ENCODE measurements at regions not wholly inside any gene's neighbourhood (a gene's known extent, or its start where the extent isn't known, plus 50 kb on each side); places are given as distances from the start of the nearest gene placed in this dataset.

DNA sequence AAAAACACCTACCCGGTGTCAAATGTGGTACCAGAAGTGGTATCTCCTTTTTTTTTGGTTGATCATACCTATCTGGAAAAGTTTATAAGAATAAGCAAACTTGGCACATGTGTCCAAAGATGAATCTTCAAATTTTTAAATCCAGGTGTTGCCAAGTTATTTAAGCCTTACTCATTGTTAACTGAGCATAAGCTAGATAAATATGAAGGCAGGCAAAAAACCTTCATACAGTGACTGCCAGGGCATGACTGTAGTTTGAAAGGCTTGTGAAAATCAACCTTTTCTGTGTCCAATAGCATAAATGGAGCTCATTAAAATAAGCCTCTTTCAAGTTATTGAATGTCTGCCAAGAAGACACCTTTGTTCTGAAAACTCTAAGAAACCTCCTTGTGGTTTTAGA is 699.2 kb downstream of the DOK5 start:
- Histone ChIP-seq H3K9me3 (ENCODE audit: control insufficient read depth in 2 of 2, insufficient read depth in 1 of 2, low read depth in 1 of 2, low read length in 1 of 2) (no peaks in the 10 kb centered on the region), H3K4me3 (ENCODE audit: low read depth in 1 of 2, low read length in 2 of 2) (no peak overlapping the region), H3K4me1 (ENCODE audit: control insufficient read depth in 2 of 2, insufficient read depth in 2 of 2, low read length in 1 of 2) (no peaks in the 10 kb centered on the region), H3K27me3 (ENCODE audit: control insufficient read depth in 1 of 2, insufficient read depth in 2 of 2, low read length in 2 of 2) (no peaks in the 10 kb centered on the region), H3K36me3 (ENCODE audit: control insufficient read depth in 2 of 2, insufficient read depth in 2 of 2, low read length in 1 of 2) (no peaks in the 10 kb centered on the region), H3K27ac (ENCODE audit: low read depth in 2 of 2, low read length in 1 of 2) (no peak overlapping the region)
- 44 to 59% methylated on average over 1 of the region's 1 CpG for WGBS, 2 donors

- no peak overlapping the region for H3K4me3 ChIP-seq (ENCODE audit: low read depth in 1 of 2, low read length in 2 of 2)
- H3K27me3 ChIP-seq (ENCODE audit: control insufficient read depth in 1 of 2, insufficient read depth in 2 of 2, low read length in 2 of 2), result no peaks in the 10 kb centered on the region
- no peaks in the 10 kb centered on the region for H3K4me1 ChIP-seq (ENCODE audit: control insufficient read depth in 2 of 2, insufficient read depth in 2 of 2, low read length in 1 of 2)
- WGBS, 2 donors, result 47 to 48% methylated on average over 2 of the region's 2 CpGs
- H3K36me3 ChIP-seq (ENCODE audit: control insufficient read depth in 2 of 2, insufficient read depth in 2 of 2, low read length in 1 of 2), result no peaks in the 10 kb centered on the region
- H3K9me3 ChIP-seq (ENCODE audit: control insufficient read depth in 2 of 2, insufficient read depth in 1 of 2, low read depth in 1 of 2, low read length in 1 of 2), result no peaks in the 10 kb centered on the region
- no peak overlapping the region for H3K27ac ChIP-seq (ENCODE audit: low read depth in 2 of 2, low read length in 1 of 2)
Measured at GRCh38 chr20:55174172-55174571, 698.8 kb downstream of the DOK5 start.

DNA sequence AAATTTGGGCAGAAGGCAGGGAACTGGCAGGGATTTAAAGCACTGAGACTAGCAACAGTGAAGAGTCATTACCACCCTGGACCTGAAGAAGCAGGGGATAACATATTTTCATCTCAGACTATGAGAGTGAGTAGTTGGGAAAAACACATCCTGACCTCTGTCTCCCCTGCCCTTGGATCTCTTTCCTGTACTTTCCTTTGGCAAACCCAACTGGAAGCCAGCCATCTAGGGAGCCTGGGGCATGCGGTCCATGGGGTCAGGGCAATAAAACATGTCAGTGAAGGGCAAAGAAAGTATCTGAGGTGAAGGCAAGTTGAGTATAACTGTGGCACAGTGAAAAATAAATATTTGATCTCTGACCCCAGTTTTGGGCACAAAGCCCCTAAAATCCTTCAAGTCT is 698.2 kb downstream of the DOK5 start:
- no peaks in the 10 kb centered on the region for H3K9me3 ChIP-seq (ENCODE audit: control insufficient read depth in 2 of 2, insufficient read depth in 1 of 2, low read depth in 1 of 2, low read length in 1 of 2)
- H3K4me3 ChIP-seq (ENCODE audit: low read depth in 1 of 2, low read length in 2 of 2), result no peak overlapping the region
- H3K27me3 ChIP-seq (ENCODE audit: control insufficient read depth in 1 of 2, insufficient read depth in 2 of 2, low read length in 2 of 2), result no peaks in the 10 kb centered on the region
- no peaks in the 10 kb centered on the region for H3K36me3 ChIP-seq (ENCODE audit: control insufficient read depth in 2 of 2, insufficient read depth in 2 of 2, low read length in 1 of 2)
- no peaks in the 10 kb centered on the region for H3K4me1 ChIP-seq (ENCODE audit: control insufficient read depth in 2 of 2, insufficient read depth in 2 of 2, low read length in 1 of 2)
- H3K27ac ChIP-seq (ENCODE audit: low read depth in 2 of 2, low read length in 1 of 2), result no peak overlapping the region
- WGBS, 2 donors, result 42 to 64% methylated on average over 1 of the region's 1 CpG

DNA sequence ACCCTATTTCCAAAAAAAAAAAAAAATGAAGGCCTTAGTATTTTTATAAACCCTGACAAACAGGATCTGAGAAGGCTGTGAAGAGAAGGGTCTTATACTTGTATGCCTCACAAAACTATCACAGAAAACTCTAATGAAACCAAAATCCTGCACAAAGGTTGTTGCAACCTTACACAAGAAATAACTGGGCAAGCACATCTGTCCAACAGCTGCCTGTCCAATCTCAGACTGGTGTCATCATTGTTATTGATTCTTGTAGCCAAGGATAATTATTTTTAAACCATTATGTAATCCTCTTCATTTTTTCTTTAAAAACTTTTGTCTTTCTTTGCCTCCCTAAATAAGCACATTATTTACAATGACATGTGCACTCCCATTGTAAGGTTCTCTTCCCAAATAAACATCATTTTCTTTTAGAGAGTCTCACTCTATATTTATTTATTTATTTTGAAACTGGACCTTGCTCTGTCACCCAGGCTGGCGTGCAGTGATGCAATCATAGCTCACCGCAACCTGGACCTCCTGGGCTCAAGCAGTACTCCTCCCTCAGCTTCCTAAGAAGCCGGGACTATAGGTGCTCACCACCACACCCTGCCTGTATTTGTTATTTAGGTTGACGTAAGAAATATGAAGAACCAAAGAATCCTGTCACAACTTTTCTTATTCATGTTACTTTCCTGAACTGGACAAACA is 697.1 kb downstream of the DOK5 start:
- Histone ChIP-seq H3K27me3 (ENCODE audit: control insufficient read depth in 1 of 2, insufficient read depth in 2 of 2, low read length in 2 of 2) (no peaks in the 10 kb centered on the region), H3K4me3 (ENCODE audit: low read depth in 1 of 2, low read length in 2 of 2) (no peak overlapping the region), H3K27ac (ENCODE audit: low read depth in 2 of 2, low read length in 1 of 2) (no peak overlapping the region), H3K36me3 (ENCODE audit: control insufficient read depth in 2 of 2, insufficient read depth in 2 of 2, low read length in 1 of 2) (no peaks in the 10 kb centered on the region), H3K4me1 (ENCODE audit: control insufficient read depth in 2 of 2, insufficient read depth in 2 of 2, low read length in 1 of 2) (no peaks in the 10 kb centered on the region), H3K9me3 (ENCODE audit: control insufficient read depth in 2 of 2, insufficient read depth in 1 of 2, low read depth in 1 of 2, low read length in 1 of 2) (no peaks in the 10 kb centered on the region)
- WGBS, 2 donors, result 77 to 84% methylated on average over 4 of the region's 4 CpGs

GRCh38 chr20:55166063-55166462 is 690.7 kb downstream of the DOK5 start:
- Histone ChIP-seq H3K27me3 (ENCODE audit: control insufficient read depth in 1 of 2, insufficient read depth in 2 of 2, low read length in 2 of 2) (no peaks in the 10 kb centered on the region), H3K4me1 (ENCODE audit: control insufficient read depth in 2 of 2, insufficient read depth in 2 of 2, low read length in 1 of 2) (no peaks in the 10 kb centered on the region)
- WGBS, 2 donors, result 56 to 67% methylated on average over 2 of the region's 2 CpGs

GRCh38 chr20:55160996-55161395 is 685.6 kb downstream of the DOK5 start:
- WGBS, 2 donors, result 56 to 63% methylated on average over 1 of the region's 1 CpG
- no peaks in the 10 kb centered on the region for H3K27me3 ChIP-seq (ENCODE audit: control insufficient read depth in 1 of 2, insufficient read depth in 2 of 2, low read length in 2 of 2)
- H3K9me3 ChIP-seq (ENCODE audit: control insufficient read depth in 2 of 2, insufficient read depth in 1 of 2, low read depth in 1 of 2, low read length in 1 of 2), result no peaks in the 10 kb centered on the region
- H3K27ac ChIP-seq (ENCODE audit: low read depth in 2 of 2, low read length in 1 of 2), result no peak overlapping the region
- no peaks in the 10 kb centered on the region for H3K4me1 ChIP-seq (ENCODE audit: control insufficient read depth in 2 of 2, insufficient read depth in 2 of 2, low read length in 1 of 2)
- no peaks in the 10 kb centered on the region for H3K36me3 ChIP-seq (ENCODE audit: control insufficient read depth in 2 of 2, insufficient read depth in 2 of 2, low read length in 1 of 2)
- no peak overlapping the region for H3K4me3 ChIP-seq (ENCODE audit: low read depth in 1 of 2, low read length in 2 of 2)

More at GRCh38 chr20:55166063-55166462, 690.7 kb downstream of the DOK5 start:
- Histone ChIP-seq H3K27ac (ENCODE audit: low read depth in 2 of 2, low read length in 1 of 2) (no peak overlapping the region), H3K36me3 (ENCODE audit: control insufficient read depth in 2 of 2, insufficient read depth in 2 of 2, low read length in 1 of 2) (no peaks in the 10 kb centered on the region), H3K4me3 (ENCODE audit: low read depth in 1 of 2, low read length in 2 of 2) (no peak overlapping the region), H3K9me3 (ENCODE audit: control insufficient read depth in 2 of 2, insufficient read depth in 1 of 2, low read depth in 1 of 2, low read length in 1 of 2) (no peaks in the 10 kb centered on the region)

GRCh38 chr20:55160037-55160436 is 684.6 kb downstream of the DOK5 start:
- whole genome bisulfite sequencing, 2 donors, result 63 to 66% methylated on average over 3 of the region's 3 CpGs
- Histone ChIP-seq H3K4me3 (ENCODE audit: low read depth in 1 of 2, low read length in 2 of 2) (no peak overlapping the region), H3K27me3 (ENCODE audit: control insufficient read depth in 1 of 2, insufficient read depth in 2 of 2, low read length in 2 of 2) (no peaks in the 10 kb centered on the region)

DNA sequence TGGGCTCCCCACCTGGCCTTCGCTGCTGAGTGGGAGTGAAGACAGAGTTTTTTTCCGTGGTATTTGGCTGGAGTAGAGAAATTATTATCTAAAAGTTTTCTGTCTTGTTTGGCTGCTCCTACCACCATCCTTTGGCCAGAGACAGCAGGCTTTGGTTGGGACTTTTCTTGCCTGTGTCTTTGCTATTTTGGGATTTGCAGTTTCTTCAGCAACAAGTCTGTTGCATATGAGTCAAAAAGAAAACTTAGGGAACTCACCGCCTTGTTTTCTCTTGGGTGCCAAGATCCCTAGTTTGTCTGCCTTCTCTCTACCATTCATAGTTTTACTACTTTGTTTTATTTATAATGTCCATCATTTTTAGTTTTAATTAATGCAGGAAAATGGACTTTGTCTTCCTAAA is 683.8 kb downstream of the DOK5 start:
- Histone ChIP-seq H3K36me3 (ENCODE audit: control insufficient read depth in 2 of 2, insufficient read depth in 2 of 2, low read length in 1 of 2) (no peaks in the 10 kb centered on the region), H3K4me3 (ENCODE audit: low read depth in 1 of 2, low read length in 2 of 2) (no peak overlapping the region), H3K9me3 (ENCODE audit: control insufficient read depth in 2 of 2, insufficient read depth in 1 of 2, low read depth in 1 of 2, low read length in 1 of 2) (no peaks in the 10 kb centered on the region), H3K4me1 (ENCODE audit: control insufficient read depth in 2 of 2, insufficient read depth in 2 of 2, low read length in 1 of 2) (no peaks in the 10 kb centered on the region), H3K27ac (ENCODE audit: low read depth in 2 of 2, low read length in 1 of 2) (no peak overlapping the region), H3K27me3 (ENCODE audit: control insufficient read depth in 1 of 2, insufficient read depth in 2 of 2, low read length in 2 of 2) (no peaks in the 10 kb centered on the region)
- 81 to 90% methylated on average over 3 of the region's 3 CpGs for WGBS, 2 donors

More at GRCh38 chr20:55160037-55160436, 684.6 kb downstream of the DOK5 start:
- Histone ChIP-seq H3K36me3 (ENCODE audit: control insufficient read depth in 2 of 2, insufficient read depth in 2 of 2, low read length in 1 of 2) (no peaks in the 10 kb centered on the region), H3K27ac (ENCODE audit: low read depth in 2 of 2, low read length in 1 of 2) (no peak overlapping the region), H3K4me1 (ENCODE audit: control insufficient read depth in 2 of 2, insufficient read depth in 2 of 2, low read length in 1 of 2) (no peaks in the 10 kb centered on the region), H3K9me3 (ENCODE audit: control insufficient read depth in 2 of 2, insufficient read depth in 1 of 2, low read depth in 1 of 2, low read length in 1 of 2) (no peaks in the 10 kb centered on the region)

GRCh38 chr20:55158446-55158845 is 683.1 kb downstream of the DOK5 start:
- no peak overlapping the region for H3K4me3 ChIP-seq (ENCODE audit: low read depth in 1 of 2, low read length in 2 of 2)
- no peaks in the 10 kb centered on the region for H3K27me3 ChIP-seq (ENCODE audit: control insufficient read depth in 1 of 2, insufficient read depth in 2 of 2, low read length in 2 of 2)
- WGBS, 2 donors, result 75 to 79% methylated on average over 2 of the region's 2 CpGs
- H3K27ac ChIP-seq (ENCODE audit: low read depth in 2 of 2, low read length in 1 of 2), result no peak overlapping the region
- H3K4me1 ChIP-seq (ENCODE audit: control insufficient read depth in 2 of 2, insufficient read depth in 2 of 2, low read length in 1 of 2), result no peaks in the 10 kb centered on the region
- no peaks in the 10 kb centered on the region for H3K36me3 ChIP-seq (ENCODE audit: control insufficient read depth in 2 of 2, insufficient read depth in 2 of 2, low read length in 1 of 2)
- no peaks in the 10 kb centered on the region for H3K9me3 ChIP-seq (ENCODE audit: control insufficient read depth in 2 of 2, insufficient read depth in 1 of 2, low read depth in 1 of 2, low read length in 1 of 2)

DNA sequence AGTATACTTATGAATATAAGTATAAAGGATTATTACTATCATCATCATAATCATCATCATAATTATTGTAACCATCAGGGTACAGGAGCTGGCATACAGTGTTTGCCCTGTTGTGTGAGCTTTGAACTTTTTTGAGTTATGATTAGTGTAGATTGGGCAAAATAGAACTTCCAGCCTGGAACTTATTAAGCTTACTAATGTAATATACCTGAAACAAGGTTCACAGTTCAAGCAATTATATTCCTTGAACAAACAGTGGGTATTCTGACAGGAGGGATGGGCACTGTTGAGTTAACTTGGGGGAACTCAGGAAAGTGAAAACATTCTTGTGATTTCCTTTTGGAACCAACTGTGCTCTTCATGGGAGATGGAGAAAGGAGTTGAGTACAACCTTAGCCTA is 680.0 kb downstream of the DOK5 start:
- Histone ChIP-seq H3K36me3 (ENCODE audit: control insufficient read depth in 2 of 2, insufficient read depth in 2 of 2, low read length in 1 of 2) (no peaks in the 10 kb centered on the region), H3K4me3 (ENCODE audit: low read depth in 1 of 2, low read length in 2 of 2) (no peak overlapping the region), H3K27ac (ENCODE audit: low read depth in 2 of 2, low read length in 1 of 2) (no peak overlapping the region), H3K4me1 (ENCODE audit: control insufficient read depth in 2 of 2, insufficient read depth in 2 of 2, low read length in 1 of 2) (no peaks in the 10 kb centered on the region), H3K9me3 (ENCODE audit: control insufficient read depth in 2 of 2, insufficient read depth in 1 of 2, low read depth in 1 of 2, low read length in 1 of 2) (no peaks in the 10 kb centered on the region), H3K27me3 (ENCODE audit: control insufficient read depth in 1 of 2, insufficient read depth in 2 of 2, low read length in 2 of 2) (no peaks in the 10 kb centered on the region)
